A673 (cell line): ENCODE measurements at regions not wholly inside any gene's neighbourhood (a gene's known extent, or its start where the extent isn't known, plus 50 kb on each side); places are given as distances from the start of the nearest gene placed in this dataset.

Source experiments
- BruUV-seq: library from RNA; stranded (reverse); fragments of 400-500 nt; replicated peaks from 2 replicates; lab custom pipeline; 2021; lab: Mats Ljungman, UMichigan
- CTCF ChIA-PET: fragments of 300-600 bp; sonication (Branson Sonifier 250); formaldehyde crosslinking; loops from one replicate; lab custom pipeline; 2022; ENCODE audit warnings: antibody characterized with exemption; lab: Charles Lee
- POLR2A ChIA-PET: fragments of 300-600 bp; sonication (Branson Sonifier 250); formaldehyde crosslinking; loops from one replicate; lab custom pipeline; 2022; ENCODE audit warnings: antibody characterized with exemption; ENCODE audit not compliant: low non-redundant PET; lab: Charles Lee
- DNase-seq: peaks from one replicate; pipeline ENCODE4 v3.0.0-alpha.2; 2015; ENCODE audit warnings: low spot score
- H3K27ac ChIP-seq: fragments of 200-600 bp; sonication (generic); 2 replicates; pipeline ENCODE4 v1.5.1; 2016; ENCODE audit warnings: mixed run types, low read depth, mild to moderate bottlenecking, mixed read lengths, antibody characterized with exemption, low read length; ENCODE audit not compliant: poor library complexity, severe bottlenecking
- H3K27me3 ChIP-seq: fragments of 200-600 bp; sonication (generic); replicated peaks from 2 replicates; pipeline ENCODE4 v1.6.1; 2017; ENCODE audit warnings: mixed run types, low read depth, mild to moderate bottlenecking, mixed read lengths, antibody characterized with exemption, low read length; ENCODE audit not compliant: insufficient read depth, poor library complexity
- H3K36me3 ChIP-seq: fragments of 200-600 bp; sonication (generic); 2 replicates; pipeline ENCODE4 v1.6.1; 2016; ENCODE audit warnings: mixed run types, mild to moderate bottlenecking, mixed read lengths, antibody characterized with exemption, low read length; ENCODE audit not compliant: insufficient read depth, poor library complexity, severe bottlenecking
- H3K4me1 ChIP-seq: fragments of 200-600 bp; sonication (generic); 2 replicates; pipeline ENCODE4 v1.6.1; 2017; ENCODE audit warnings: mixed run types, mild to moderate bottlenecking, mixed read lengths, antibody characterized with exemption, low read length; ENCODE audit not compliant: insufficient read depth, poor library complexity, severe bottlenecking
- H3K4me3 ChIP-seq: fragments of 200-600 bp; sonication (generic); 2 replicates; pipeline ENCODE4 v1.5.1; 2016; ENCODE audit warnings: low read depth, mixed run types, mild to moderate bottlenecking, mixed read lengths, low read length; ENCODE audit not compliant: poor library complexity, severe bottlenecking
- H3K9me3 ChIP-seq: fragments of 200-600 bp; sonication (generic); 2 replicates; pipeline ENCODE4 v1.6.1; 2016; ENCODE audit warnings: mixed run types, low read depth, mild to moderate bottlenecking, mixed read lengths, antibody characterized with exemption, low read length; ENCODE audit not compliant: poor library complexity, severe bottlenecking
- EZH2 ChIP-seq: fragments of 200-600 bp; sonication (generic); IDR thresholded peaks from 2 replicates; pipeline ENCODE4 v1.6.1; 2017; ENCODE audit warnings: borderline replicate concordance, low read depth, mild to moderate bottlenecking, mixed read lengths, antibody characterized with exemption, low read length; ENCODE audit not compliant: poor library complexity, severe bottlenecking
- intact Hi-C: fragments of 100-400 bp; cut with micrococcal nuclease; formaldehyde crosslinking; loops from one replicate; pipeline ENCODE4 v1.10.0; 2022; ENCODE audit not compliant: unreplicated experiment
- TF ChIP-seq, protein P1 (sequence below): fragments of 300-800, 200-600 bp; sonication (generic); conservative IDR thresholded peaks from 2 replicates; pipeline ENCODE4 v1.5.1; 2017; ENCODE audit warnings: low read depth, mild to moderate bottlenecking, antibody characterized with exemption, low read length, moderate library complexity, mixed read lengths

DNA sequence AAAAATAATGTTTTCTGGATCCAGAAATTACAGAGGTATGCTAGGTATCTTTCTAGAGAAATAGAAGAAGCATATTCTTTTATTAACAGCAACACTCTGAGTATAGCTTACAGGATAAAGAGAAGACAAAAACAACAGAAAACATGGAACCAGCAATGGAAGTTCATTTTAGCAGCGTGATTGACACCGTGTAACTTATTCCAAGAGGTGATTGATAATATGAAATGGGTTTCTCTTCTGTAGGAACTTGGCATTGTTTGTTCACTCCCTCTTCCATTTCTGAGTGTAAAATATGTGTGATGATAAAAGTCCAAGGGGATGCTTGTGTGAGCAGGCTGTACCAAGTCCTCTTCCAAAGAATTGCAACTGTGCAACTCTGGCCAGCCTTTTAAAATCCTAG is 303.0 kb downstream of the COL12A1 start:
- Histone ChIP-seq H3K9me3 (no peaks in the 10 kb centered on the region), H3K4me1 (no peaks in the 10 kb centered on the region), H3K36me3 (no peaks in the 10 kb centered on the region), H3K27ac (no peak overlapping the region), H3K4me3 (no peak overlapping the region), H3K27me3 (no peaks in the 10 kb centered on the region)
- CTCF ChIA-PET = no interaction called here
- TF ChIP-seq EZH2 = no peak
- TF ChIP-seq, protein P1, sequence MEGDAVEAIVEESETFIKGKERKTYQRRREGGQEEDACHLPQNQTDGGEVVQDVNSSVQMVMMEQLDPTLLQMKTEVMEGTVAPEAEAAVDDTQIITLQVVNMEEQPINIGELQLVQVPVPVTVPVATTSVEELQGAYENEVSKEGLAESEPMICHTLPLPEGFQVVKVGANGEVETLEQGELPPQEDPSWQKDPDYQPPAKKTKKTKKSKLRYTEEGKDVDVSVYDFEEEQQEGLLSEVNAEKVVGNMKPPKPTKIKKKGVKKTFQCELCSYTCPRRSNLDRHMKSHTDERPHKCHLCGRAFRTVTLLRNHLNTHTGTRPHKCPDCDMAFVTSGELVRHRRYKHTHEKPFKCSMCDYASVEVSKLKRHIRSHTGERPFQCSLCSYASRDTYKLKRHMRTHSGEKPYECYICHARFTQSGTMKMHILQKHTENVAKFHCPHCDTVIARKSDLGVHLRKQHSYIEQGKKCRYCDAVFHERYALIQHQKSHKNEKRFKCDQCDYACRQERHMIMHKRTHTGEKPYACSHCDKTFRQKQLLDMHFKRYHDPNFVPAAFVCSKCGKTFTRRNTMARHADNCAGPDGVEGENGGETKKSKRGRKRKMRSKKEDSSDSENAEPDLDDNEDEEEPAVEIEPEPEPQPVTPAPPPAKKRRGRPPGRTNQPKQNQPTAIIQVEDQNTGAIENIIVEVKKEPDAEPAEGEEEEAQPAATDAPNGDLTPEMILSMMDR = no peak
- no peak for DNase-seq
- intact Hi-C loops = no loop called here
- POLR2A ChIA-PET = no interaction called here
- no TSS peak for BruUV-seq

DNA sequence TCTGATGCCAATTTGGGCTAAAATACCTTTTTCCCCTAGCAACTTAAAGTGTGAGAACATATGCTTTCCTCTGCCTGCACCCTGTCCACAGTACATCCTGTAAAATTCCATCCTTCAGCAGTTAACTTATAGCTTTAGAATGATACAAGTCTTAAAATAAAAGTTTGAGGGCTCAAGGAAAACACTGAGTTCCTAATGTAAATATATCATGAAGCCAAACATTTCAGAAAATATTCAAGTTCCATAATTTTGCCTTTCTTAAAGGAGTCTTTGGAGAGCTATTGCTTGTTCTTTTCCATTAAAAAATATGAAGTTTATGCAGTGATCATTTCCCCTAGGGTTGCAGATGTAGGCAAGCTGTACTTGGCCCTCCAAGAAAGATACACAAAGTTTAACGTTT is 303.8 kb downstream of the COL12A1 start:
- Histone ChIP-seq H3K27me3 (no peaks in the 10 kb centered on the region), H3K4me3 (no peak overlapping the region), H3K27ac (no peak overlapping the region), H3K9me3 (no peaks in the 10 kb centered on the region), H3K4me1 (no peaks in the 10 kb centered on the region), H3K36me3 (no peaks in the 10 kb centered on the region)
- CTCF ChIA-PET = no interaction called here
- TF ChIP-seq, protein P1 = no peak
- no peak for TF ChIP-seq EZH2
- no peak for DNase-seq
- intact Hi-C loops = no loop called here
- POLR2A ChIA-PET = no interaction called here
- no TSS peak for BruUV-seq

DNA sequence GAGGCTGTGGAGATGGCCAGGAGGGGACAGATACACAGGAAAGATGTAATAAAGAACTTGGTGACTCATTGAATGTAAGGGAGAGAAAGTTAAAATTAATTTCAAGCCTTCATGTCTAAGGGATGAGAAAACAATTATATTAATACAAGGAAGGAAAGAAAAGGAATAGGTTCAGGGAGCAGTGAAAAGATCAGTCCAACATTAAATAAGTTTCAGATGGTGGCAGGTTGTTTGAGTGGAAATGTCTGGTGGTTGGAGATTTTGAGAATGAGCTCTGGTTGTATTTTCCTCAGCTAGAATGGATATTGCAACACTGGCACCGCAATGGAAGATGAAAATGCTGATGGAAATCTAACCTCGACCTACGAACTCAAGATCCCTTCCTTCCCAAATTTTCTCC is 304.3 kb downstream of the COL12A1 start:
- H3K36me3 ChIP-seq = no peaks in the 10 kb centered on the region
- intact Hi-C loops = no loop called here
- H3K27ac ChIP-seq = no peak overlapping the region
- ChIA-PET POLR2A (no interaction called here), CTCF (no interaction called here)
- no peak for TF ChIP-seq EZH2
- TF ChIP-seq, protein P1 = no peak
- no peak for DNase-seq
- no peak overlapping the region for H3K4me3 ChIP-seq
- H3K27me3 ChIP-seq = no peaks in the 10 kb centered on the region
- no peaks in the 10 kb centered on the region for H3K4me1 ChIP-seq
- H3K9me3 ChIP-seq = no peaks in the 10 kb centered on the region
- no TSS peak for BruUV-seq
